ENCODE measurements at regions not wholly inside any gene's neighbourhood (a gene's known extent, or its start where the extent isn't known, plus 50 kb on each side); places are given as distances from the start of the nearest gene placed in this dataset.

- intact Hi-C loops (cut with micrococcal nuclease) = no loop called here
- Histone ChIP-seq H3K27me3 (ENCODE audit: control insufficient read depth, insufficient read depth, low read length) (no peaks in the 10 kb centered on the region), H3K36me3 (ENCODE audit: control insufficient read depth, insufficient read depth, low read length) (no peaks in the 10 kb centered on the region), H3K4me1 (ENCODE audit: control insufficient read depth, insufficient read depth, low read length) (no peaks in the 10 kb centered on the region), H3K27ac (ENCODE audit: low read length) (no peak overlapping the region), H3K4me3 (ENCODE audit: low read length) (no peak overlapping the region), H3K9me3 (ENCODE audit: control insufficient read depth, insufficient read depth, low read length) (no peaks in the 10 kb centered on the region)
- 94% methylated on average over 7 of the region's 7 CpGs for WGBS (ENCODE audit: insufficient coverage)
- ATAC-seq (no peak), DNase-seq (no peak)
- TF ChIP-seq CTCF (IDR thresholded peaks at IDR 0.05) = no peak
- no peaks in the 10 kb centered on the region for H3K36me3 Mint-ChIP-seq
- no peak overlapping the region for H3K27ac Mint-ChIP-seq
- H3K9me3 Mint-ChIP-seq = no peaks in the 10 kb centered on the region
- H3K4me3 Mint-ChIP-seq = no peak overlapping the region
- H3K4me1 Mint-ChIP-seq = peaks cover 0 to 7% of the 10 kb centered on the region in 2 donors
- peaks cover 16 to 22% of the 10 kb centered on the region in 2 donors for H3K27me3 Mint-ChIP-seq (ENCODE audit: low read depth in 2 of 2)
These were observed 1290.1 kb downstream of the TBC1D22A start for GRCh38 chr22:48052621-48052890.

- H3K4me3 ChIP-seq (ENCODE audit: low read length) = no peak overlapping the region
- TF ChIP-seq CTCF (IDR thresholded peaks at IDR 0.05) = no peak
- H3K36me3 ChIP-seq (ENCODE audit: control insufficient read depth, insufficient read depth, low read length) = no peaks in the 10 kb centered on the region
- no peak overlapping the region for H3K27ac Mint-ChIP-seq
- H3K4me1 ChIP-seq (ENCODE audit: control insufficient read depth, insufficient read depth, low read length) = no peaks in the 10 kb centered on the region
- no peak overlapping the region for H3K4me3 Mint-ChIP-seq
- DNase-seq (no peak), ATAC-seq (no peak)
- intact Hi-C loops (cut with micrococcal nuclease) = no loop called here
- no peak overlapping the region for H3K27ac ChIP-seq (ENCODE audit: low read length)
- H3K9me3 Mint-ChIP-seq = no peaks in the 10 kb centered on the region
- H3K9me3 ChIP-seq (ENCODE audit: control insufficient read depth, insufficient read depth, low read length) = no peaks in the 10 kb centered on the region
- peaks cover 0 to 3% of the 10 kb centered on the region in 2 donors for H3K4me1 Mint-ChIP-seq
- peaks cover 10 to 16% of the 10 kb centered on the region in 2 donors for H3K27me3 Mint-ChIP-seq (ENCODE audit: low read depth in 2 of 2)
- H3K27me3 ChIP-seq (ENCODE audit: control insufficient read depth, insufficient read depth, low read length) = no peaks in the 10 kb centered on the region
- WGBS (ENCODE audit: insufficient coverage) = 91% methylated on average over 11 of the region's 11 CpGs
- no peaks in the 10 kb centered on the region for H3K36me3 Mint-ChIP-seq
These were observed 1289.6 kb downstream of the TBC1D22A start for GRCh38 chr22:48051796-48052620.

- H3K4me1 Mint-ChIP-seq = no peaks in the 10 kb centered on the region
- H3K4me1 ChIP-seq (ENCODE audit: control insufficient read depth, insufficient read depth, low read length) = peaks cover 4% of the 10 kb centered on the region
- no peaks in the 10 kb centered on the region for H3K9me3 ChIP-seq (ENCODE audit: control insufficient read depth, insufficient read depth, low read length)
- no peak overlapping the region for H3K27ac Mint-ChIP-seq
- H3K4me3 ChIP-seq (ENCODE audit: low read length) = no peak overlapping the region
- 91% methylated on average over 7 of the region's 7 CpGs for WGBS (ENCODE audit: insufficient coverage)
- no peaks in the 10 kb centered on the region for H3K36me3 Mint-ChIP-seq
- H3K4me3 Mint-ChIP-seq = no peak overlapping the region
- H3K27me3 Mint-ChIP-seq (ENCODE audit: low read depth in 2 of 2) = peaks cover 7 to 11% of the 10 kb centered on the region in 2 donors
- no peaks in the 10 kb centered on the region for H3K9me3 Mint-ChIP-seq
- ATAC-seq (no peak), DNase-seq (no peak)
- no peak for TF ChIP-seq CTCF (IDR thresholded peaks at IDR 0.05)
- H3K27me3 ChIP-seq (ENCODE audit: control insufficient read depth, insufficient read depth, low read length) = no peaks in the 10 kb centered on the region
- intact Hi-C loops (cut with micrococcal nuclease) = no loop called here
- H3K36me3 ChIP-seq (ENCODE audit: control insufficient read depth, insufficient read depth, low read length) = no peaks in the 10 kb centered on the region
- no peak overlapping the region for H3K27ac ChIP-seq (ENCODE audit: low read length)
These were observed 1288.4 kb downstream of the TBC1D22A start for GRCh38 chr22:48050836-48051235.

- Mint-ChIP-seq H3K4me3 (no peak overlapping the region), H3K36me3 (no peaks in the 10 kb centered on the region), H3K27ac (no peak overlapping the region), H3K9me3 (no peaks in the 10 kb centered on the region), H3K27me3 (ENCODE audit: low read depth in 2 of 2) (peaks cover 8 to 13% of the 10 kb centered on the region in 2 donors), H3K4me1 (peaks cover 0 to 5% of the 10 kb centered on the region in 2 donors)
- TF ChIP-seq CTCF (IDR thresholded peaks at IDR 0.05) = no peak
- no peak for ATAC-seq
- H3K4me1 ChIP-seq (ENCODE audit: control insufficient read depth, insufficient read depth, low read length) = peaks cover 17% of the 10 kb centered on the region
- no peak overlapping the region for H3K27ac ChIP-seq (ENCODE audit: low read length)
- peaks cover 7% of the 10 kb centered on the region for H3K27me3 ChIP-seq (ENCODE audit: control insufficient read depth, insufficient read depth, low read length)
- no peaks in the 10 kb centered on the region for H3K9me3 ChIP-seq (ENCODE audit: control insufficient read depth, insufficient read depth, low read length)
- 84% methylated on average over 10 of the region's 10 CpGs for WGBS (ENCODE audit: insufficient coverage)
- DNase-seq = no peak
- intact Hi-C loops (cut with micrococcal nuclease) = no loop called here
- H3K4me3 ChIP-seq (ENCODE audit: low read length) = no peak overlapping the region
- H3K36me3 ChIP-seq (ENCODE audit: control insufficient read depth, insufficient read depth, low read length) = no peaks in the 10 kb centered on the region
These were observed 1286.7 kb downstream of the TBC1D22A start for GRCh38 chr22:48049116-48049515.
